ENCODE measurements at regions not wholly inside any gene's neighbourhood (a gene's known extent, or its start where the extent isn't known, plus 50 kb on each side); places are given as distances from the start of the nearest gene placed in this dataset.

- no peak for DNase-seq (ENCODE audit: low read depth)
- H3K4me3 ChIP-seq (ENCODE audit: low read depth, low read length): no peak overlapping the region
- TF ChIP-seq CTCF (conservative IDR thresholded peaks at IDR 0.05; ENCODE audit: low read depth, low read length): no peak
Observed at GRCh38 chr1:30040081-30041019, 683.0 kb downstream of the MATN1 start.

- no peak for TF ChIP-seq CTCF (conservative IDR thresholded peaks at IDR 0.05; ENCODE audit: low read depth, low read length)
- DNase-seq (ENCODE audit: low read depth): no peak
- no peak overlapping the region for H3K4me3 ChIP-seq (ENCODE audit: low read depth, low read length)
Observed at GRCh38 chr1:30039354-30040080, 683.9 kb downstream of the MATN1 start.

- no peak for TF ChIP-seq CTCF (conservative IDR thresholded peaks at IDR 0.05; ENCODE audit: low read depth, low read length)
- no peak for DNase-seq (ENCODE audit: low read depth)
- no peak overlapping the region for H3K4me3 ChIP-seq (ENCODE audit: low read depth, low read length)
Observed at GRCh38 chr1:30038134-30039025, 685.0 kb downstream of the MATN1 start.

GRCh38 chr1:30037251-30038118, 685.9 kb downstream of the MATN1 start:
- no peak overlapping the region for H3K4me3 ChIP-seq (ENCODE audit: low read depth, low read length)
- no peak for TF ChIP-seq CTCF (conservative IDR thresholded peaks at IDR 0.05; ENCODE audit: low read depth, low read length)
- no peak for DNase-seq (ENCODE audit: low read depth)

GRCh38 chr1:30036666-30037065, 686.7 kb downstream of the MATN1 start:
- no peak for DNase-seq (ENCODE audit: low read depth)
- no peak for TF ChIP-seq CTCF (conservative IDR thresholded peaks at IDR 0.05; ENCODE audit: low read depth, low read length)
- no peak overlapping the region for H3K4me3 ChIP-seq (ENCODE audit: low read depth, low read length)

- no peak for DNase-seq (ENCODE audit: low read depth)
- no peak overlapping the region for H3K4me3 ChIP-seq (ENCODE audit: low read depth, low read length)
- TF ChIP-seq CTCF (conservative IDR thresholded peaks at IDR 0.05; ENCODE audit: low read depth, low read length): no peak
Observed at GRCh38 chr1:30036229-30036547, 687.2 kb downstream of the MATN1 start.

Data from epithelial cell of proximal tubule (primary cell).